ENCODE measurements at regions not wholly inside any gene's neighbourhood (a gene's known extent, or its start where the extent isn't known, plus 50 kb on each side); places are given as distances from the start of the nearest gene placed in this dataset.
A peak's percentile ranks its signal among the peaks of the same experiment; 100 is the strongest.

DNA sequence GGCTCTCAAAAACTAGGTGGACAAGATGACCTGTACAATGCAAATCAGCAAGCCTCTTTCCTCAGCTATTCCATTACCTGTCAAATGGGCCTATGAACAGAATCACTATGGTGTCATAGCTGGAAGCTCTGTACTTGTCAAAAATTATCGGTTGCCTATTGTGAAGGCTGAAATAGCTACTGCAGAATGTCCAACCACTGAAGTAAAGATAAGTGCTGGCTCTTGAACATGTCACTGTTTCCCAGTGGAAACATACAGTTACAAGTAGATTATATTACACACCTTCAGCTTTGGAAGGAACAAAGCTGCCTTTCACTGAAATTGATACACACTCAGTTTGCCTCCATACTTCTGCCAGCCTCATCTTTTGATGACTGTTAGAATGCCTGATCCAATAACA lies 55.5 kb upstream of the PCDH9 start:
- no peak for DNase-seq
- no peak overlapping the region for H3K27ac ChIP-seq
- peak in 3 of 4 donors; percentile 36 to 75 (median 56) for ATAC-seq
- H3K4me3 ChIP-seq, result no peak overlapping the region
- no peaks in the 10 kb centered on the region for H3K4me1 ChIP-seq
- TF ChIP-seq POLR2A (IDR thresholded peaks at IDR 0.05), result no peak
- TF ChIP-seq, protein P1, sequence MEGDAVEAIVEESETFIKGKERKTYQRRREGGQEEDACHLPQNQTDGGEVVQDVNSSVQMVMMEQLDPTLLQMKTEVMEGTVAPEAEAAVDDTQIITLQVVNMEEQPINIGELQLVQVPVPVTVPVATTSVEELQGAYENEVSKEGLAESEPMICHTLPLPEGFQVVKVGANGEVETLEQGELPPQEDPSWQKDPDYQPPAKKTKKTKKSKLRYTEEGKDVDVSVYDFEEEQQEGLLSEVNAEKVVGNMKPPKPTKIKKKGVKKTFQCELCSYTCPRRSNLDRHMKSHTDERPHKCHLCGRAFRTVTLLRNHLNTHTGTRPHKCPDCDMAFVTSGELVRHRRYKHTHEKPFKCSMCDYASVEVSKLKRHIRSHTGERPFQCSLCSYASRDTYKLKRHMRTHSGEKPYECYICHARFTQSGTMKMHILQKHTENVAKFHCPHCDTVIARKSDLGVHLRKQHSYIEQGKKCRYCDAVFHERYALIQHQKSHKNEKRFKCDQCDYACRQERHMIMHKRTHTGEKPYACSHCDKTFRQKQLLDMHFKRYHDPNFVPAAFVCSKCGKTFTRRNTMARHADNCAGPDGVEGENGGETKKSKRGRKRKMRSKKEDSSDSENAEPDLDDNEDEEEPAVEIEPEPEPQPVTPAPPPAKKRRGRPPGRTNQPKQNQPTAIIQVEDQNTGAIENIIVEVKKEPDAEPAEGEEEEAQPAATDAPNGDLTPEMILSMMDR (IDR thresholded peaks at IDR 0.05), result no peak
- intact Hi-C loops (cut with DNase I), result no loop called here
- H3K27me3 ChIP-seq, result no peaks in the 10 kb centered on the region
- H3K36me3 ChIP-seq, result no peaks in the 10 kb centered on the region
- no peaks in the 10 kb centered on the region for H3K9me3 ChIP-seq
- 44 to 62% (median 49%) methylated on average over 1 of the region's 1 CpG for WGBS, 4 donors

DNA sequence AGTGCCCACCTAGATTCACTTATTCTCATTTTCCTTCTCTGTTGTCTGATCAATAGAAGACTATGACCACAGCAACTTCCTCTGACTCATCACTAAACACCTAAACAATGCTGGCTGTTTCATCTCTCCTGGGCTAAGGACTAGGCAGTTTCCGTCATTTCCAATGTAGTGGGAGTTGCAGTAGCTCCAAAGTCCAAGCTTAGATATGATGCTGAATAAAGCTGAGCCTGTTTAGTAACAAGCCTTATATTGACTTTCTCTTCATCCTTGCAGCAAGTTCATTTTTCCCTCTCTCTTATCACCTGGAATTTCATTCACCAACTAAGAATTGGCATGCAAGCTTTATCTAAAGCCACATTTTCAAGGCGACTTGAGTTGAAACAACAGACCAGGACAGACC lies 53.5 kb upstream of the PCDH9 start:
- no peak for DNase-seq
- Histone ChIP-seq H3K36me3 (no peaks in the 10 kb centered on the region), H3K27me3 (no peaks in the 10 kb centered on the region), H3K4me1 (no peaks in the 10 kb centered on the region), H3K4me3 (no peak overlapping the region), H3K27ac (no peak overlapping the region), H3K9me3 (no peaks in the 10 kb centered on the region)
- no peak for ATAC-seq
- TF ChIP-seq POLR2A (IDR thresholded peaks at IDR 0.05), result no peak
- TF ChIP-seq, protein P1 (IDR thresholded peaks at IDR 0.05), result no peak
- intact Hi-C loops (cut with DNase I), result no loop called here
- WGBS, 4 donors, result 46 to 78% (median 71%) methylated on average over 2 of the region's 2 CpGs

DNA sequence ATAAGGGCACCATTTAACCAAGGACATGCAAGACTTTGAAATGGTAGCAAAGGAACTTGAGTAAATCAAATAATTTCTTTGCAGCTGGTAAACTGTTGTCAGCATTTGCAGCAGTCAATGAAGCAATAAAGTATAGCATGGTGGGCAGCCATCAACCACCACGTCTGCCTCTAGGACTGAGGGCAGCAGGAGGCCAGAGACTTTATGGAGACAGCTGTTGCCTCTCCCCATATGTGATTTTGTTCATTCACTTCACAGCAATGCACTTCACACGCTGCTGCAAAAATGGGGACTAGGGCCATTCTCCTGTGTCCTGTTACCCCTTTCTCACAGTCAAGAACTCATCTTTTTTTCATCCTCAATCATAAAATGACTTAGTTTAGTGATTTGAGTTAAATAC lies 51.3 kb upstream of the PCDH9 start:
- 58 to 67% (median 63%) methylated on average over 2 of the region's 2 CpGs for WGBS, 4 donors
- no peak for DNase-seq
- Histone ChIP-seq H3K27me3 (no peaks in the 10 kb centered on the region), H3K27ac (no peak overlapping the region), H3K4me3 (no peak overlapping the region), H3K36me3 (no peaks in the 10 kb centered on the region), H3K4me1 (no peaks in the 10 kb centered on the region), H3K9me3 (no peaks in the 10 kb centered on the region)
- no peak for TF ChIP-seq POLR2A (IDR thresholded peaks at IDR 0.05)
- TF ChIP-seq, protein P1 (IDR thresholded peaks at IDR 0.05), result no peak
- intact Hi-C loops (cut with DNase I), result no loop called here
- no peak for ATAC-seq

Measured in heart left ventricle (tissue), 16 donors.